GM13976 (cell line): ENCODE measurements at regions not wholly inside any gene's neighbourhood (a gene's known extent, or its start where the extent isn't known, plus 50 kb on each side); places are given as distances from the start of the nearest gene placed in this dataset.

Source experiments
- DNase-seq: peaks from one replicate; pipeline ENCODE4 v3.0.0; 2012; ENCODE audit warnings: low spot score
- in situ Hi-C: fragments of 300-500 bp; cut with MboI; formaldehyde crosslinking; loops from one replicate; pipeline ENCODE4 v1.12.0; 2022; ENCODE audit warnings: low sequenced_read_pairs, mixed read lengths, inconsistent platforms; ENCODE audit not compliant: unreplicated experiment
- TF ChIP-seq, protein P1 (sequence below): IDR thresholded peaks from 2 replicates; pipeline ENCODE4 v1.5.1; 2012; ENCODE audit warnings: borderline replicate concordance, mild to moderate bottlenecking; ENCODE audit not compliant: insufficient read depth; ENCODE audit errors: extremely low read depth, missing control alignments, control extremely low read depth

GRCh38 chr10:43955002-43955596 lies 306.4 kb upstream of the ZNF32 start:
- in situ Hi-C loops = no loop called here
- TF ChIP-seq, protein P1, sequence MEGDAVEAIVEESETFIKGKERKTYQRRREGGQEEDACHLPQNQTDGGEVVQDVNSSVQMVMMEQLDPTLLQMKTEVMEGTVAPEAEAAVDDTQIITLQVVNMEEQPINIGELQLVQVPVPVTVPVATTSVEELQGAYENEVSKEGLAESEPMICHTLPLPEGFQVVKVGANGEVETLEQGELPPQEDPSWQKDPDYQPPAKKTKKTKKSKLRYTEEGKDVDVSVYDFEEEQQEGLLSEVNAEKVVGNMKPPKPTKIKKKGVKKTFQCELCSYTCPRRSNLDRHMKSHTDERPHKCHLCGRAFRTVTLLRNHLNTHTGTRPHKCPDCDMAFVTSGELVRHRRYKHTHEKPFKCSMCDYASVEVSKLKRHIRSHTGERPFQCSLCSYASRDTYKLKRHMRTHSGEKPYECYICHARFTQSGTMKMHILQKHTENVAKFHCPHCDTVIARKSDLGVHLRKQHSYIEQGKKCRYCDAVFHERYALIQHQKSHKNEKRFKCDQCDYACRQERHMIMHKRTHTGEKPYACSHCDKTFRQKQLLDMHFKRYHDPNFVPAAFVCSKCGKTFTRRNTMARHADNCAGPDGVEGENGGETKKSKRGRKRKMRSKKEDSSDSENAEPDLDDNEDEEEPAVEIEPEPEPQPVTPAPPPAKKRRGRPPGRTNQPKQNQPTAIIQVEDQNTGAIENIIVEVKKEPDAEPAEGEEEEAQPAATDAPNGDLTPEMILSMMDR = no peak
- no peak for DNase-seq

- TF ChIP-seq, protein P1 = no peak
- in situ Hi-C loops = no loop called here
- DNase-seq = no peak
Observed at GRCh38 chr10:43953672-43954071, 305.0 kb upstream of the ZNF32 start.

DNA sequence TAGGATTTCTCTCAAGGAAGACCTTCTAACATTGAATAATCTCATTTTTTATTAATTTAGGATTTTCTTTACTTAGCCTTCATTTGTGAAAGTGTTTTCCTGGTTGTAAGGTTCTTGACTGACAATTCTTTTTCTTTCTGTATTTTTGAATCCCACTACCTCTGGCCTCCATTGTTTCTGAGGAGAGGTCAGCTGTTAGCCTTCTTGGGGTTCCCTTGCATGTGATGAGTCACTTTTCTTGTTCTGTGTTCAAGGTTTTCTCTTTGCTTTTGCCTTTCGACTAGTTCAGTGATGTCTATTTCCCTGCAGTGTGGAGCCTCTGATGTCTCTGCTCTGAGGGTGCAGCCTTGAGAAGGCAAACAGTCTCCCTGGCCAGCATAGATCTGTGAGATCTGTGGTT lies 304.1 kb upstream of the ZNF32 start:
- in situ Hi-C loops = no loop called here
- no peak for DNase-seq
- TF ChIP-seq, protein P1 = no peak

DNA sequence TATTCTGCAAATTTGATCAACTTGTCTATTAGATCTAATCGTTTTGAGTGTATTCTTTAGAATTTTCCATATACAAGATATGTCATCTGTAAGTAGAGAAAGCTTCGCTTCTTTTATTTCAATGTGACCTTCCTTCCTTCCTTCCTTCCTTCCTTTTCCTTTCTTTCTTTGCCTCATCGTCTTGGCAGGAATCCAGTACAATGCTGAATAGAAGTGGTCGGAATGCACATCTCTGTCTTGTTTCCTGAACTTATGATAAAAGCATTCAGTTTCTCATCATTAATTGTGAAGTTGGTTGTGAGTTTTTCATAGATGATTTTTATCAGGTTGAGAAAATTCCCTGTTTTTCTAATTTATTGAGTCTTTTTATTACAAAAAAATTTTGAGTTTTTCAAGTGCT lies 300.7 kb upstream of the ZNF32 start:
- TF ChIP-seq, protein P1 = no peak
- no peak for DNase-seq
- in situ Hi-C loops = no loop called here

GRCh38 chr10:43946445-43946844 lies 297.8 kb upstream of the ZNF32 start:
- no peak for DNase-seq
- TF ChIP-seq, protein P1 = no peak
- in situ Hi-C loops = no loop called here

DNA sequence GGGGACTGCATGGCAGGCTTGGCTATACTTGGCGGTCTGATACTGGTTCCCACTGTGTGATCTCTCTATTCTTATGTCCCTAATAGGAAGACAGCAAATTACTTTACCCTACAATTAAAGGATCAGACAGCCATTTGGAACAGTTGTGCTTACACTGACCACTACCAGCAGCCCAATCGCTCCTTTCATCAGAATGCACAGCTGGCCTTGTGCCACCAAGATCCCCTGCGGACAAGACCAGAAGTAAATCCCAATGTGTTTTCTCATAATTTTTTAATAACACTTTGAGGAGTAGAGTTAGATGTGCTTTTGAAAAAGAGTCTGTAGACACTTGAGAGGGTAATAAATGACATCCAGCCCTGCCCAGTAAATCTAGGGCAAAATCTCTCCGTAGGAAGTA lies 297.2 kb upstream of the ZNF32 start:
- TF ChIP-seq, protein P1 = no peak
- in situ Hi-C loops = no loop called here
- DNase-seq = no peak

- in situ Hi-C loops = no loop called here
- TF ChIP-seq, protein P1 = no peak
- DNase-seq = no peak
Observed at GRCh38 chr10:43945094-43945730, 296.5 kb upstream of the ZNF32 start.
